ENCODE measurements at regions not wholly inside any gene's neighbourhood (a gene's known extent, or its start where the extent isn't known, plus 50 kb on each side); places are given as distances from the start of the nearest gene placed in this dataset.

DNA sequence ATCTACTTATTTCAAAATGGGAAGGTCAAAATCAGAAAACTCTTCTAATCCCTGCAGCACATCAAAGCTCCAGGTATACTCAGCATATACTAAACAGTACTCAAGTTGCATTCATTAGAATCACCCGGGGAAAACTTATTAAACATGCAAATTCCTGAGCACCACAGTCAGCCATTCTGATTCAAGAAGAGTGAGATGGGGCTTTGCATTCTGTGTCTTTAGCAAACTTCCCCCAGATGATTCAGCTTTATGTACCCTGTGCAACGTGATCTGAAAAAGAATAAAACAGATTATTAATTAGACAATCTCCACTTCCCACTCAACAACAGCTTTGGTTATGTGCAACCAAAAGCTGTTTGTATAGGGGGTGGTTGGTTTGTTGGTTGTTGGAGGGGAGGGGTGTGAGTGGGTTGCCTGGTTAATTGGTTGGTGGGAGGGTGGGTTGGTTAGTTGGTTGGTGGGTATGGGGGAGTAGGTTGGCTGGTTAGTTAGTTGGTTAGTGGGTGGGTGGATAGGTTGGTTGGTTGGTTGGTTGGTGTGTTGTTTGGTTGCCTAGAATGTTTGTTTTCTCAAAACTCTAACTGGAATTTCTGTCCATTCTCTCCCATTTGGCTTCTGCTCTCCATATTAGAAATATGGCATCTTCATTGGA is 112.5 kb upstream of the AGAP1 start:
- TF ChIP-seq Cebpa-rat (IDR thresholded peaks at IDR 0.05), result no peak
- Histone ChIP-seq H3K27me3 (peaks cover 0 to 26% (median 0%) of the 10 kb centered on the region in 11 experiments; a peak in 3 of 22 replicates), H4K20me1 (no peaks in the 10 kb centered on the region; a peak in 1 of 22 replicates), H3K9ac (no peak overlapping the region), H3K36me3 (no peaks in the 10 kb centered on the region), H3K27ac (no peak overlapping the region), H3K4me2 (no peak overlapping the region), H3K9me3 (replicated peaks in 1 of 11) (no peaks in the 10 kb centered on the region), H3K4me1 (no peaks in the 10 kb centered on the region), H3K4me3 (no peak overlapping the region)

DNA sequence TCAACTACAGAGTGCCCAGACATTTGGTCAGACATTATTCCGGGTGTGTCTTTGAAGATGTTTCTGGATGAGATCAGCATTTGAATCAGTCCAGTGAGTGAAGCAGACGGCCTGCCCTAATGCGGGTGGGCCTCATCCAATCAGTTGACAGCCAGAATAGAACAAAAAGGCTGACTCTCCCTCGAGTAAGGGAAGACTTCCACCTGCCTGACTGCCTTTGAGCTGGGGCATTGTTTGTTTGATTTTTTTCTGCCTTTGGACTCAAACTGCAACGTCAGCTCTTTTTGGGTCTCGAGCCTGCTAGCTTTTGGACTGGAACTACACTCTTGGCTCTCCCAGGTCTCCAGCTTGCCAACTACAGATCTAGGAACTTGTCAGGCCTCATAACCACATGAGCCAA is 111.7 kb upstream of the AGAP1 start:
- Histone ChIP-seq H3K9ac (no peak overlapping the region), H3K27ac (no peak overlapping the region), H3K4me1 (no peaks in the 10 kb centered on the region), H3K4me3 (no peak overlapping the region), H3K36me3 (no peaks in the 10 kb centered on the region), H4K20me1 (no peaks in the 10 kb centered on the region; a peak in 1 of 22 replicates), H3K9me3 (replicated peaks in 1 of 11) (0 out of 22 replicates have a peak, but pooled peaks cover 0 to 2% (median 0%) of the 10 kb centered on the region in 11 experiments), H3K4me2 (no peak overlapping the region), H3K27me3 (peaks cover 0 to 34% (median 0%) of the 10 kb centered on the region in 11 experiments; a peak in 4 of 22 replicates)
- no peak for TF ChIP-seq Cebpa-rat (IDR thresholded peaks at IDR 0.05)

DNA sequence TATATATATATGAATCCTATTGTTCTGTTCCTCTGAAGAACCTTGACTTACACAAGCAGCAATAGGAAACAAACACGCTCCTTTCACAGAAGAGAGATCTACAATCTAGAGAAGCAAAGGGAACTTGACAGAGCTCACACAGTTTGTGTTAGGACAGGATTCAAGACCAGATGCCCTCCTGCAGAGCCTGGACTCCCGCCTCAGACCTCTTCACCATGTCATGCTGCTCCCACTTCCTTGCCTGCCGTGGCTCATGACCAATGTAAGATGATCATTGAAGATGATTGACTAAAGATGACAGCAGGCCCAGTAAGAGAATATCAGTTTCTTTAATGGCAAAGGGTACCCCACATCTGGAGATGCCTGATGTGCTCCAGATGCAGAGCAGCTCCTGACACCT is 111.2 kb upstream of the AGAP1 start:
- H3K36me3 ChIP-seq, result no peaks in the 10 kb centered on the region
- H3K27ac ChIP-seq, result no peak overlapping the region
- peaks cover 0 to 38% (median 0%) of the 10 kb centered on the region in 11 experiments; a peak in 5 of 22 replicates for H3K27me3 ChIP-seq
- no peak overlapping the region for H3K9ac ChIP-seq
- H3K9me3 ChIP-seq (replicated peaks in 1 of 11), result 0 out of 22 replicates have a peak, but pooled peaks cover 0 to 5% (median 0%) of the 10 kb centered on the region in 11 experiments
- no peaks in the 10 kb centered on the region for H3K4me1 ChIP-seq
- TF ChIP-seq Cebpa-rat (IDR thresholded peaks at IDR 0.05), result no peak
- no peak overlapping the region for H3K4me2 ChIP-seq
- H3K4me3 ChIP-seq, result no peak overlapping the region
- H4K20me1 ChIP-seq, result no peaks in the 10 kb centered on the region; a peak in 1 of 22 replicates

- Histone ChIP-seq H3K27ac (no peak overlapping the region), H3K36me3 (no peaks in the 10 kb centered on the region), H3K4me3 (no peak overlapping the region), H3K9ac (no peak overlapping the region), H4K20me1 (no peaks in the 10 kb centered on the region; a peak in 1 of 22 replicates), H3K4me2 (no peak overlapping the region), H3K4me1 (no peaks in the 10 kb centered on the region), H3K9me3 (replicated peaks in 1 of 11) (0 out of 22 replicates have a peak, but pooled peaks cover 0 to 5% (median 0%) of the 10 kb centered on the region in 11 experiments), H3K27me3 (peaks cover 0 to 45% (median 0%) of the 10 kb centered on the region in 11 experiments; a peak in 6 of 22 replicates)
- no peak for TF ChIP-seq Cebpa-rat (IDR thresholded peaks at IDR 0.05)
Measured at GRCh38 chr2:235383272-235383843, 110.5 kb upstream of the AGAP1 start.

DNA sequence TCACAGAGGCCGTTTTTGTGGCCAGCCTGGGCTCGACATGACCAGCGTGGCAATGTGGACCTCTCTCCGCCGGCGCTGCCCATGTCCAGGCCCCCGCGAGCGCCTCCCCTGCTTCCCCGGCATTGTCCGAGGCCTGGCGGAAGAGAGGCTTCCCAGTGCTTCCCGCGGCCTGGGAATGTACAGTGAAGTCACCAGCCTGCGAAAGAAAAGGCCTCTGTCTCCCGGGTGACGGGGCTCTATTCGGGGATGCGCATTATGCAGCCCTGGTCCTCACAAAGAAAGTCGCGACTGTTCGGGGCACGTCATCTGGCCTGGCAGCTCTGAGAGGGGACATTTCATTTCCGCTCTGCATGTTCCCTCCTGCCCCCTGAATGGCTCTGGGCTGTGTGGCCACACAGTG is 109.2 kb upstream of the AGAP1 start:
- no peaks in the 10 kb centered on the region for H3K36me3 ChIP-seq
- H3K4me1 ChIP-seq, result peaks cover 0 to 7% (median 2%) of the 10 kb centered on the region in 10 experiments; a peak in 17 of 20 replicates
- 0 out of 22 replicates have a peak, but pooled peaks cover 0 to 5% (median 0%) of the 10 kb centered on the region in 11 experiments for H3K9me3 ChIP-seq (replicated peaks in 1 of 11)
- no peak overlapping the region for H3K9ac ChIP-seq
- peaks cover 0 to 2% (median 0%) of the 10 kb centered on the region in 11 experiments; a peak in 4 of 22 replicates for H4K20me1 ChIP-seq
- H3K27ac ChIP-seq, result no peak overlapping the region
- H3K4me3 ChIP-seq, result no peak overlapping the region
- H3K4me2 ChIP-seq, result no peak overlapping the region
- TF ChIP-seq Cebpa-rat (IDR thresholded peaks at IDR 0.05), result no peak
- peaks cover 0 to 58% (median 0%) of the 10 kb centered on the region in 11 experiments; a peak in 7 of 22 replicates for H3K27me3 ChIP-seq

- Histone ChIP-seq H3K27ac (no peak overlapping the region), H3K27me3 (peaks cover 0 to 93% (median 0%) of the 10 kb centered on the region in 11 experiments; a peak in 10 of 22 replicates), H3K4me1 (peaks cover 23 to 40% (median 32%) of the 10 kb centered on the region in 10 experiments), H3K4me3 (no peak overlapping the region), H3K9me3 (replicated peaks in 1 of 11) (peaks cover 0 to 11% (median 0%) of the 10 kb centered on the region in 11 experiments; a peak in 3 of 22 replicates), H3K36me3 (no peaks in the 10 kb centered on the region), H3K9ac (no peak overlapping the region), H3K4me2 (peak overlapping the region in 10 of 11 experiments; percentile 57 to 98 (median 94); a peak in 18 of 22 replicates), H4K20me1 (peaks cover 0 to 23% (median 11%) of the 10 kb centered on the region in 11 experiments; a peak in 13 of 22 replicates)
- TF ChIP-seq Cebpa-rat (IDR thresholded peaks at IDR 0.05), result no peak
Measured at GRCh38 chr2:235389626-235390025, 104.2 kb upstream of the AGAP1 start.

DNA sequence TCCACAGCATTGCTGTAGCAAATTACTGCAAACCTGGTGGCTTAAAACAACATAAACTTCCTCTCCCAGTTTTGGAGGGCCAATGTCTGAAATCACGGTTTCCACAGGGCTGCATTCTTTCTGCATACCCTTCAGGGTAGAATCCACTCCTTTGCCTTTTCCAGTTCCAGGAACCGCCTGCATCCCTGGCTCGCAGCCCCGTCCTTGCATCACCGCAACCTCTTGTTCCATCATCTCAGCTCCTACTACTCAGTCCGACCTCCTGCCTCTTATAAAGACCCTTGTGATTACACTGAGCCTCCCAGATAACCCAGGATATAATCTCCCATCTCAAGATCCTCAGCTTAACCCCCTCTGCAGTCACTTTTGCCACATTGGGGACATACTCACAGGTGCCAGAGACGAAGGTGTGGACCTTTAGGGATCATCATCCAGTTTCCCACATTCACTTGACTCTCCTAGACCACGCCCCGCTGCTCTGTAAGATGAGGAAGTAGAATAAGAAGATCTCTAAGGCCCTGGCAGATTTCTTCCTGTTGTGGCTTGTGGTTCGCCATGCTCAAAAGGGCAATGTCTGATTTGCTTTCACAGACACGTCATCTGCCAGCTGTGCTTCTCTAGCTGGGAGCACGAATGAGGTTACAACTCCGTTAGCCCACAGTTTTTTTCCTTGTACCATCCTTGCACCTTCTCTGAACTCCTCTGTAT is 103.6 kb upstream of the AGAP1 start:
- Histone ChIP-seq H3K27ac (no peak overlapping the region), H3K36me3 (no peaks in the 10 kb centered on the region), H3K4me1 (peaks cover 23 to 40% (median 32%) of the 10 kb centered on the region in 10 experiments), H4K20me1 (peaks cover 0 to 23% (median 11%) of the 10 kb centered on the region in 11 experiments; a peak in 13 of 22 replicates), H3K27me3 (peaks cover 0 to 94% (median 0%) of the 10 kb centered on the region in 11 experiments; a peak in 10 of 22 replicates), H3K9me3 (replicated peaks in 1 of 11) (peaks cover 0 to 11% (median 0%) of the 10 kb centered on the region in 11 experiments; a peak in 3 of 22 replicates), H3K4me2 (peak overlapping the region; percentile 85 to 98 (median 94)), H3K9ac (no peak overlapping the region), H3K4me3 (peak overlapping the region in 3 of 10 experiments; percentile 12 to 53 (median 42); a peak in 5 of 20 replicates)
- no peak for TF ChIP-seq Cebpa-rat (IDR thresholded peaks at IDR 0.05)

GRCh38 chr2:235390816-235391194 is 103.0 kb upstream of the AGAP1 start:
- peaks cover 0 to 93% (median 0%) of the 10 kb centered on the region in 11 experiments; a peak in 10 of 22 replicates for H3K27me3 ChIP-seq
- H3K27ac ChIP-seq, result no peak overlapping the region
- peak overlapping the region in 6 of 10 experiments; percentile 12 to 53 (median 32); a peak in 11 of 20 replicates for H3K4me3 ChIP-seq
- H4K20me1 ChIP-seq, result peaks cover 0 to 23% (median 11%) of the 10 kb centered on the region in 11 experiments; a peak in 13 of 22 replicates
- no peak overlapping the region for H3K9ac ChIP-seq
- H3K36me3 ChIP-seq, result no peaks in the 10 kb centered on the region
- H3K4me2 ChIP-seq, result peak overlapping the region; percentile 85 to 98 (median 94)
- no peak for TF ChIP-seq Cebpa-rat (IDR thresholded peaks at IDR 0.05)
- H3K4me1 ChIP-seq, result peaks cover 23 to 40% (median 32%) of the 10 kb centered on the region in 10 experiments
- peaks cover 0 to 11% (median 0%) of the 10 kb centered on the region in 11 experiments; a peak in 3 of 22 replicates for H3K9me3 ChIP-seq (replicated peaks in 1 of 11)
